ENCODE measurements at regions not wholly inside any gene's neighbourhood (a gene's known extent, or its start where the extent isn't known, plus 50 kb on each side); places are given as distances from the start of the nearest gene placed in this dataset.

- TF ChIP-seq CTCF (IDR thresholded peaks at IDR 0.05; ENCODE audit: extremely low read depth in 1 of 2, insufficient read depth in 1 of 2, low read depth in 1 of 2, low read length in 2 of 2), result no peak
- no peak for TF ChIP-seq FOS (IDR thresholded peaks at IDR 0.05; ENCODE audit: borderline replicate concordance, insufficient read depth, low read length)
- TF ChIP-seq EZH2 (IDR thresholded peaks at IDR 0.05; ENCODE audit: borderline replicate concordance, low read depth, low read length, severe bottlenecking), result no peak
- no peak for TF ChIP-seq POLR2A (IDR thresholded peaks at IDR 0.05; ENCODE audit: low read depth, low read length)
- no peak for TF ChIP-seq POLR2AphosphoS5 (IDR thresholded peaks at IDR 0.05; ENCODE audit: insufficient read depth, low read depth, low read length)
- no peak for TF ChIP-seq MYC (IDR thresholded peaks at IDR 0.05; ENCODE audit: low read depth, low read length)
- no peak for TF ChIP-seq GATA2 (IDR thresholded peaks at IDR 0.05; ENCODE audit: insufficient read depth, insufficient read length, low read depth, low read length)
Observed at GRCh38 chr1:186559601-186560116, 98.7 kb upstream of the PDC start.
